GM18867 (cell line): ENCODE measurements at regions not wholly inside any gene's neighbourhood (a gene's known extent, or its start where the extent isn't known, plus 50 kb on each side); places are given as distances from the start of the nearest gene placed in this dataset.

Source experiments
- ATAC-seq: cut with Tn5 transposase; IDR thresholded peaks from one replicate; pipeline ENCODE4 v1.9.1; 2021; ENCODE audit warnings: mild to moderate bottlenecking, moderate library complexity; ENCODE audit not compliant: unreplicated experiment

DNA sequence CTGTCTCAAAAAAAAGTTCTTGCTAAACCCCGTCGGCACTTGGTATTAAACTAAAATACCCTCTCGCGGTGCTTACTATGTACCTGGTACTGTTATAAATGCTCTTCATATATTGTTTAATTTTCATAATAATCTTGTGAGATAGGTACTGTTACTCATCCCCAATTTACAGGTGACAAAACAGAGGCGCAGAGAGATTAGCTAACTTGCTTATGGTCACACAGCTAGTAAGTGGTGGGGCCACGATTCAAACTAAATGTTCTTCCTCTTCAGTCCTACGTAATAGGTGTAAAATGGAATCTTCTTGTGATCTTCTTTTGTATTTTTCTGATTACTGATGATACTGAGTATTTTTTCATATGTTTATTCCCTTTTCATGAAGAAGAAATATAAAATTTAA is 51.3 kb downstream of the TET3 start:
- ATAC-seq, result no peak

DNA sequence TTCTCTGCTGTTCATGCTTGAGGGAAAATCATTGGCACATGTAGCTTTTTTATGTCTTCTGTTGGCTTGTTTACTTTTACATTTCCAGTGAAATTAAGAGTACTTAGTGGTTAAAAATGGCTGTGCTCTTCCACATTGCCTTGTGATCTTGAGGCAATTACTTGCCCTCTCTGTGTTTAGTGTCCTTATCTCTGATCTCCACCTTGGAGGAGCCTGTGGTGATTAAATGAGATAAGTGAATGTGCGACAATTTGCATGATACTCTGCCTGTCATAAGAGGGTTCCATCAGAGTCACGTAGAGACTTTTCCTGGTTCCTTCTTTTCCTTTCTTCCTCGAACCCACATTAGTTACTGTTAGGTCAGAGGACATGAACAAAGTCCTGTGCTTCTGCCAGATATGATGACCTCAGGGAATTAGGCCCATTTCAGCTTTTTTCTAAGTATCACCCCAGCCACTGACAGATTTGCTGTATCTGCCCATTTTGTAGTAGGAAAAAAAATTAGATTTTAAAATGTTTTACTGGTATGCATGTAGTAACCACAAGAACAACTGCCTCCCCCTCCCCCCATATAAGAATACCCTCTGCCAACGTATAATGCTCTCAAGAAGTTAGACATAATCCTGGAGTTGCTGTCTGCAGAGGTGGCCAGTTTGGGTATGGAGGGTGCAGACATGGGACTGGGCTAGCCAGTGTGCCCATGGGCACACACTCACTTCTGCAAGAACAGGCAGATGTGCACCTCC is 51.9 kb downstream of the TET3 start:
- ATAC-seq, result no peak

DNA sequence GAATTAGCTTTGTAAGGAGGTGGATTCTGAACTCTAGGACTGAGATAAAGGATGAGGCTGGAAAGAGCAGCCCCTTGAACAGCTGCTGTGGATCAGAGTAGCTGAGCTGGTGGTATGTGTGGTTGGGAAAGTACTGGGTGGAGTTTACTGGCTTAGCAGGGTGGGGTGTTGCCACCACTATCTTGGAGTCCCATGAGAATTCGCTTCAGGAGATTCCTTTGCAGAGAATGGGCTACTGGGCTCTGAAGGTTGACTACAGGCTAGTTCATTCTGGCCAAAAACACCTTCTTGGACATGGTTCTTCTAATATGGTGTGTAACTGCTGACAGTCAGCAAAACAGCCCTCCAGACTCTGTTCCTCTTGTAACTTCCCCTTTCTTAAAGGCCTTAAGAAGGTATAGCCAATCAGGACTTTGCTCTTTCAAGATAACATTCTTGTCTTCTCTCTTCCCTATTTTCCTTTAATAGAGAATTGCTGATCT is 52.7 kb downstream of the TET3 start:
- ATAC-seq, result peak; percentile 43

DNA sequence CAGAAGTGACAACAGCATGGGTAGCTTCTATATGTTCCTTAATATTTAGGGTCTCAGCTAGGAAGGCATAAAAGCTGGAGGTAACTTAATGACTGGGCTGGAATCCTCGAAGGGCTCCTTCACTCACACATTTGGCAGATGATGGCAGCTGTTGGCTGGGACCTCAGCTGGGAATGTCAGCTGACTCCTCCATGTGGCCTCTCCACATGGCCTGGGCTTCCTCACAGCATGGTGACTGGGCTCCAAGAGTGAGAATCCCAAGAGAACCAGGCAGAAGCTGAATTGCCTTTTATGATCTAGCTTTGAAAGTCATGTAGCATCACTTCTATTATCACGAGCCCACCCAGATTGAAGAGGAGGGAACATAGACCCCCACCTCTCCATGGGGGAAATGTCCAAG is 54.9 kb downstream of the TET3 start:
- ATAC-seq, result no peak

DNA sequence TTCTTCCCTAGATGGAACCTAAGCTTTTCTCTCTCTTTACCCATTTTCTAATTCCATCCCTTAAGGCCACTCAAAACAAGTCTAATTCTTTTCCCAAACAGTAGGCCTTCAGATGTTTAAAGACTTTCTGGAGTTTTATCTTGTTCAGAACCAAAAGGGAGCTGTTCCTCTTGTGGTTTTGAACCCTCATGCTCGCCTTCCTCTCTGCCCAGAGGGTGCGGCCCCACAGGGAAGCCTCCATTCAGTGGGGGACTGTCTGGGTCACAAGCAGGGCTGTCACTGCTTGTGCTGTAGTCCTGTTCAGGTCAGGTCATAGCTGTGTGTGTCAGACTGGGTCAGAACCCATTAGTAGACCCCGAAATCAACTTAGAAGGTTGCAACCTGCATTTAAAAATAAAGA is 56.5 kb downstream of the TET3 start:
- ATAC-seq, result no peak

DNA sequence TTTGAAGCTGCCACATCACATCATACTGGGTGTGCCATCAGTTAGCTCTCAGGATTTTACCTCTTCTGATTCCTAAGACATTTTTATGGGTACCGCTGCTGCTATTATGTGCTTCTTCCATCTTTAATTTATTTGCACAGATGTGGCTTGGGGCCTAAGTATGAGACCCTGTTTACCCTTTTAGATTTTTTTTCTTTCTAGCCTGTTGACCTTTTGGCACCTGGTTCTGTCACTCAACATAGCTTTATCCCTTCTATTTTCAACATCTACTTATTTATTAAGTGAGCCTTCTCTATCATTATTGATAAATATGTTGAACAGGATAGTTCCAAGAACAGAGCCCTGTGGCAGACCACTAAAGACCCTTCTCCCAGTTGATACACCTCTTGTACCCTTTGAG is 57.0 kb downstream of the TET3 start:
- no peak for ATAC-seq

DNA sequence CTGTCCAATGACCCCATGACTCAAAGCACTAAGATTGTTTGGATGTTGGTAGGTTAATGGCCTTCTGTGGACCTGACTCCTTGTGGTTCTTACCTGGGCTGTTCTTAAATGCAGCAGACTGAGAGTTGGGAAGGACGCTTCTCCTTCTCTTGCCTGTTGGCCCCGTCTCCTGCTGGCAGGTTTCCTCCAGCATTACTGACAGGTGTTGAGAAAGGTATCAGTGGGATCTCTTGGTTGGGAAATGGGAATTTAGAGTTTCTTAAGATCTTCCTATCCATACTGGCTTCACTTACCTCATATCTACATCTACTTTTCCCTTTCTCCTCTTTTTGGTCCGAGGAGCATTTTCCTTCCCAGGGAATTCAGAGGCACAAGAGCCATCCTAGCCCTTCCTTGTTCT is 57.9 kb downstream of the TET3 start:
- ATAC-seq, result no peak

DNA sequence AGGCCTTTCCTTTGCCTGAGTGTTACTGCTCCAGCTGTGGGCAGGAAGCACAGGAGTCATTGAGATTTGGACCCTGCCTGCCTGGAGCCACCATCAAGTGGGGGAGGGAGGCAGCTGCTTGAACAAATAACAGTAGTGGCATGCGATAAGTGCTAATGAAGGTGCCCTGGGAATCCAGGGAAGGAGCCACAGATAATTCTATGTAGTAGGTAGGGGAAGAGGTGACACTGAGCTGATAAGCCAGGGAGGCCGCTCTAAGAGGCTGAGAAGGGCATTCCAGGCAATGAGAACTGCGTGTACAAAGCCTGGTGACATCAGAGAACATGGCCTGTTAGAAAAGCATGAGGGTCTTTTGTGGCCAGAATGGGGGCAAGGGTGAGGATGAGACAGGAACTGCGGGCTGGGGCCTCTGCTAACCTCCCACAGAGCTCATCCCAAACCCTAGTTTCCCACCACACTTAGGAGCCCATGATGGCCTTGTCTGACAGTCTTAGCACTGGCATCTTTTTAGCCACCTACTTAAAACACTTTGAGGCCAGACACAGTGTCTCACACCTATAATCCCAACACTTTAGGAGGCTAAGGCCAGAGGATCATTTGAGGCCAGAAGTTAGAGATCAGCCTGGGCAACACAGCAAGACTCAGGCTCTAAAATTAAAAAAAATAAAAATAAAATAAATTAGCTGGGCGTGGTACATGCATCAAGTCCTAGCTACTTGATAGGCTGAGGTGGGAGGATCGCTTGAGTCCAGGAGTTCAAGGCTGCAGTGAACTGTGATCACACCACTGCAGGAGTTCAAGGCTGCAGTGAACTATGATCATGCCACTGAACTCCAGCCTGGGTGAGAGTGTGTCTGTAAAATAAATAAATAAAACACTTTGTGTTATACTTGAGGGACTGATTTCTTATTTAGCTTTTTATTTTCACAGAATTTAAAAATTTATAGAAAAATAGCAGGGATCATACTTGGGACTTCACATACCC is 58.9 kb downstream of the TET3 start:
- ATAC-seq, result no peak

DNA sequence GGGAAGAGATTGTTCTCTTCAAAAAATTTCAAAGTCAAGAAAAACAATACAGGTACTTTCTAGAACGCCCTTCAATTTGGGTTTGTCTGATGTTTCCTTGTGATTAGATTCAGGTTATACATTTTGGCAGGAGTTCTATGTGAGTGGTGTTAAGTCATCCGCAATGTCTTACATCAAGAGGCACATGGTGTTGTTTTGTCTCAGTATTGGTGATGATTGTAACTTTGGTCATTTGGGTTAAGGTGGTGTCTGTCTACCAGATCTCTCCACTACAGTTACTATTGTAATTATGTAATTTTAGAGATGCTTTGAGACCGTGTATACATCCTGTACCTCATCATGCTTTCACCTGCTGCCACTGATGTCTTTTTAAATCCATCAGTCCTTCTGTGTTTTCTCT is 60.3 kb downstream of the TET3 start:
- no peak for ATAC-seq

DNA sequence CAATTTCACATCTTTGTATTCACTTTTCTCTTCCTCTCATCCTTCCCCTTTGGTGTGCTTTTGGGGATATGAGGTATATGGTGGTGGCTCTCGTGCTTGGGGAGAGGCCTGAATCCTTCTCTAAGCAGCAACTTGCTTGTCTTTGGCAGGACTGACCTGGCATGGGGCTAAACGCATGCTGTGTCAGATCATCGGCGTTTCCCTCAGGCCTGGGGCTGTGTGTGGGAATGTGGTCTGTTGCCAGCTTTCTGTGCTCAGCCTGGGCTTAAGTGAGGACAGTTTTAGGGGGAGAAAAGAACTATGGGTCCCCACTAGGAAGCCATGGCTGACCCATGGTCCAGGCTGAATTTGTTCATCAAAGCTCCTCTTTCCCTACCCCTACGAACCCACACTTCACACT is 60.7 kb downstream of the TET3 start:
- ATAC-seq, result no peak

DNA sequence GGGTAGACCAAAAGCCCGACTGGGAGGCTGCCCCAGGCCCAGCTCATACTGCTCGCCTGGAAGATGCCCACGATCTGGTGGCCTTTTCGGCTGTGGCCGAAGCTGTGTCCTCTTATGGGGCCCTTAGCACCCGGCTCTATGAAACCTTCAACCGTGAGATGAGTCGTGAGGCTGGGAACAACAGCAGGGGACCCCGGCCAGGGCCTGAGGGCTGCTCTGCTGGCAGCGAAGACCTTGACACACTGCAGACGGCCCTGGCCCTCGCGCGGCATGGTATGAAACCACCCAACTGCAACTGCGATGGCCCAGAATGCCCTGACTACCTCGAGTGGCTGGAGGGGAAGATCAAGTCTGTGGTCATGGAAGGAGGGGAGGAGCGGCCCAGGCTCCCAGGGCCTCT is 61.7 kb downstream of the TET3 start:
- no peak for ATAC-seq

DNA sequence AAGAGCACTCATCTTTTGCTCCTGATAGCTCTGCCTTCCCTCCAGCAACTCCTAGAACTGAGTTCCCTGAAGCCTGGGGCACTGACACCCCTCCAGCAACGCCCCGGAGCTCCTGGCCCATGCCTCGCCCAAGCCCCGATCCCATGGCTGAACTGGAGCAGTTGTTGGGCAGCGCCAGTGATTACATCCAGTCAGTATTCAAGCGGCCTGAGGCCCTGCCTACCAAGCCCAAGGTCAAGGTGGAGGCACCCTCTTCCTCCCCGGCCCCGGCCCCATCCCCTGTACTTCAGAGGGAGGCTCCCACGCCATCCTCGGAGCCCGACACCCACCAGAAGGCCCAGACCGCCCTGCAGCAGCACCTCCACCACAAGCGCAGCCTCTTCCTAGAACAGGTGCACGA is 62.4 kb downstream of the TET3 start:
- ATAC-seq, result no peak

DNA sequence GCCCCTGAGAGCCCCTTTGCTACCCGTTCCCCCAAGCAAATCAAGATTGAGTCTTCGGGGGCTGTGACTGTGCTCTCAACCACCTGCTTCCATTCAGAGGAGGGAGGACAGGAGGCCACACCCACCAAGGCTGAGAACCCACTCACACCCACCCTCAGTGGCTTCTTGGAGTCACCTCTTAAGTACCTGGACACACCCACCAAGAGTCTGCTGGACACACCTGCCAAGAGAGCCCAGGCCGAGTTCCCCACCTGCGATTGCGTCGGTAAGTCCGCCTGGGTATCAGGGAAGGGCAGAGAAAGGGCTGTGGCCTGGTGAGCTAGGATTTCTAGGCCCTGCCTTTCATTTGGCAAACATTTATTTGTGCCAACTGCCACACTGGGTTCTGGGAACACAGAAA is 63.4 kb downstream of the TET3 start:
- no peak for ATAC-seq

DNA sequence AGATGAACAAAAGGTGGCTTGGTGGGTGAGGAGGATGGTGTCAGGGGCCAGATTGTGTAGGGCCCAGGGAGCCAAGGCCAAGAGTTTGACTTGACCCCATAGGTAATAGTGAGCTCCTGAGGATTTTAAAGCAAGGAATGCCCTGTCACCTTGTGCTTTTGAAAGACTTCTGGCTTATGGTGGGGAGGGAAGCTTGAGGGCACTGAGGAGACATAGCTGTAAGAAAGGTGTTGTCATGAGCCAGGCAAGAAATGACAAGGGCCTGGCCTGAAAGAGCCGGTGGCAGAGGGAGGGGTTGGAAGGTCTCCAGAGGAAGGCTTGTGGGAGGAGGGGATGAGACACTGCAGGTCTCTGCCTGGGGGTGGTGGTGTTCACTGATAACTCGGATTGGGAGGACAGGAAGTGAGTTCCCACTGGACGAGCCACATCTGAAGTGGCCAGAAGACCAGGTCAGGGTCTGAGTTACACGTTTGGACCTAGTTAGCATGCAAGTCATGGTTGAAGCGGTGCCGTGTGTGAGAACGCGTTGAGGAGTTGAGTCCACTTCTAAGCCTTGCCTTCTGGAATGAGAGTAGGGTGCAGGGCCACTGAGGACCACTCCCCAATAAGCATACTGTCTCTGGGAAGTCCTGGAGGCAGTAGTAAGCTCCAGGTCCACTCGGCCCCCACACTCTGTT is 64.3 kb downstream of the TET3 start:
- ATAC-seq, result no peak

DNA sequence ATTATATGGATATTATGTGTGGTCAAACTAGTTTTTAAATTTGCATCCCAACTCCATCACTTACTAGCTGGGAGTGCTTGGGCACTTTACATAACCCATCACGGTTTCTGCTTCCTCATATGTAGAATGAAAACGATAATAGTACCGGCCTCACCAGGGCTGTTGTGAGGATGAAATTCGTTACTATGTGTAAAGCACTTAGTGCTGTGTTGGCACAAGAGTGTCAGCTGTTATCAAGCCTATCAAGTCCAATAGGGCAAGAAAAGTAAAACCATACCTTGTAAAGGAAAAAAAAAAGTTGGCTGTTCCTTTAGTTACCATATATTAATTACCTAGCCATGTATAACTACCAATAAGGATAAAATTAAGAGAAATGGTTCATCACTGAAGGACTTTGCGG is 65.4 kb downstream of the TET3 start:
- no peak for ATAC-seq

DNA sequence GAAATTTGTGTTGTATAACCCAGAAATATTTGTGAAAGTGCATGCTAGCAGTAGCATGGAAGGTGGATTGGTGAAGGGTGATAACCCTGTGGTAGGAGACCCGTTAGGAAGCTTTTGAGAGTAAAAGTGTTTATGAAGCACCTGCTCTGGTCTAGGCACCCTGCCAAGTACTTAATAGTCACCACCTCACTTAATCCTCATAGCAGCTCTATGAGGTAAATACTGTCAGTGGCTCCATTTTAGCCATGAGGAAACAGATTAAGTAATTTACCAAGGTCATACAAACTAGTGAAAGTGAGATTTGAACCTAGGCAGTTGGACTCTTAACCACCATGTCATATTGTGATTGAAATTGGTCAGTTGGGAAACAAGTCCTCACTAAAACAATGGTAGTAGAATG is 66.8 kb downstream of the TET3 start:
- ATAC-seq, result no peak

DNA sequence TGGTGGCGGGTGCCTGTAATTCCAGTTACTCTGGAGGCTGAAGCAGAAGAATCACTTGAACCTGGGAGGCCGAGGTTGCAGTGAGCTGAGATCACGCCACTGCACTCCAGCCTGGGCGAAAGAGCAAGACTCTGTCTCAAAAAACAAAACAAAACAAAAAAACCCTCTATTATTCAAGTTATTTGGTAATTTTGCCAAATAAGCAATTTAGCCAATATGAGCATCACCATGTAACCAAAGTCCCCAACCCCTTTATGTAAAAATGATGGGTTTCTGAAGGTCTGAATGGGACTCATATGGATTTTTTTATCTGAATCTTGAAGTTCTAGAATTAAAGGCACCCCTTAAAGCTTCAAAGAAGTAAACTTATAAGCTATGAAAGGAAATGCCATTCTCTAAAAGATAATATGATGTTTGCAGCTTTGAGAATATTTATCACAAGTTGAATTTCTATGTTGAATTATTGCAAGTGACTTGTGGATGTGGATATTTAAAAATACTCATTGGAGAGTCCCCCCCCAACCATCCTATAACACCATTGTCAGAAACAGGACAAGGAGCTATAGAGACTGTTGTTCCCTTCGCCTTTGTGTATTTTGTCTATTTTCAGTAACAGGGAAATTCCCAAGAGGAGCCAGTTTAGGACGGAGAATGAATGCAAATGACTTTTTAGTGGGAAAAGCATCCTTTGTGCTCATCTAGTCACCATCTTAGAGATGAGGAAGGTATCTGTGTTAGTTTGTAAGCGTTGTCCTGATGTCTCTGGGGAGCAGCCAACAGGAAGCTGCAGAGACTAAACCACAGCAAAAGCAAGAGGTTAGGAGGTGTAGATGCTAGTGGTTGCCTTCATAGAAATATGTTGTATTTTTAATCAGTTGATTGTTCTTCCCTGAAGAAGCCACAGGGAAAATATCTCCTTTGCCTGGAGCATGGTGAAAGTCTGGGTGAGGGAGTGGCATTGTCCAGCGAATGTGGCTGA is 68.3 kb downstream of the TET3 start:
- ATAC-seq, result peak; percentile 49

DNA sequence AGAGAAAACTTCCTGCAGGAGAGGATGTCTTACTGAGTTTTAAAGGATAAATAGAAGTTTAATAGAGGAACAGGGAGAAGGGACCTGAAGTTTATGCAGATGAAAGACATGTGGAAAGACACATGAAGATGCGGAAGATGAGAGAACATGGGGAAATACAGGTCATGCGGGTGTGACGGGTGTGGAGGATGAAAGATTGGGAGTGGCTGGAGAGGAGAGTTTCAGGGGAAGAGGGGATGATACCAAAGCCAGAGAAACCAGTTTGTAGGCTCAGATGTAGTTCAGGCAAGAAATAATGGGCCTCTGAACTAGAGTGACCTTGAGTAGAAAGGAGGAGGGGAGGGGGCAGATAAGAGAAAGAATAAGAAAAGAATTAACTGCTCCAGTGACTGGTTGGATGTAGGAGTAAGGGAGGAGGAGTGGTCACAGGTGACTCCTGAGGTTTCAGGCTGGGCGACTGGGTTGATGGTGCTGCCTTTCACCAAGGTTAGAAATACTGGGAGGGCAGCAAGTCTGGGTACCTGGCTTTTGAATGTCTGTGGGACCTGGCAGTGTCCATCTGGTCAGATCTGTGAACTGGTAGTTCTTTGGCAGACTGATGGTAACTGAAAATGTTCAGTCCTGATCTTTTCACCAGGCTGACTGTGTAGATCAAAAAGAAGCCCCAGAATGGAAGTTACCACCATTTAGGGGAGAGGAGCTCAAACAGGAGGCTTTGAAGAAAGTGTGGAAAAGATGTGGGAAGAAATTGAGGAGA is 69.4 kb downstream of the TET3 start:
- ATAC-seq, result no peak

DNA sequence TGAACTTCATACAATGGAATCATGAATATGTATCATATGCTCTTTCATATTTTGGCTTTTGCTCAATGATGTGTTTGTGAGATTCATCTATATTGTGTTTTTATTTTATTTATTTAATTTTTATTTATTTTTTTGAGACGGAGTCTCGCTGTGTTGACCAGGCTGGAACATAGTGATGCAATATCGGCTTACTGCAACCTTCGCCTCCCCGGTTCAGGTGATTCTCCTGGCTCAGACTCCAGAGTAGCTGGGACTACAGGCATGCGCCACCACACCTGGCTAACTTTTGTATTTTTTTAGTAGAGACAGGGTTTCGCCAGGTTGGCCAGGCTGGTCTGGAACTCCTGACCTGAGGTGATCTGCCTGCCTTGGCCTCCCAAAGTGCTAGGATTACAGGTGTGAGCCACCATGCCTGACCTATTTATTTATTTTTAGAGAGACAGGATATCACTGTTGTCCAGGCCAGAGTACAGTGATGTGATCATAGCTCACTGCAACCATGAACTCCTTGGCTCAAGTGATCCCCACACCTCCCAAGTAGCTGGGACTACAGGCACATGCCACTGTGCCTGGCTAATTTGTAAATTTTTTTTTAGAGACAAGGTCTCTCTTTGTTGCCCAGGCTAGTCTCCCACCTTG is 74.5 kb downstream of the TET3 start:
- ATAC-seq, result no peak
